HG03045 (cell line): ENCODE measurements at regions not wholly inside any gene's neighbourhood (a gene's known extent, or its start where the extent isn't known, plus 50 kb on each side); places are given as distances from the start of the nearest gene placed in this dataset.
"Not testable (repeated sequence)": the region's sequence is repeated elsewhere in the genome, so short reads cannot be mapped to it uniquely, and the experiment has no call there.

Experiments used
- ATAC-seq: cut with Tn5 transposase; IDR thresholded peaks from one replicate; pipeline ENCODE4 v1.9.1; 2021; ENCODE audit warnings: mild to moderate bottlenecking, moderate library complexity; ENCODE audit not compliant: unreplicated experiment

DNA sequence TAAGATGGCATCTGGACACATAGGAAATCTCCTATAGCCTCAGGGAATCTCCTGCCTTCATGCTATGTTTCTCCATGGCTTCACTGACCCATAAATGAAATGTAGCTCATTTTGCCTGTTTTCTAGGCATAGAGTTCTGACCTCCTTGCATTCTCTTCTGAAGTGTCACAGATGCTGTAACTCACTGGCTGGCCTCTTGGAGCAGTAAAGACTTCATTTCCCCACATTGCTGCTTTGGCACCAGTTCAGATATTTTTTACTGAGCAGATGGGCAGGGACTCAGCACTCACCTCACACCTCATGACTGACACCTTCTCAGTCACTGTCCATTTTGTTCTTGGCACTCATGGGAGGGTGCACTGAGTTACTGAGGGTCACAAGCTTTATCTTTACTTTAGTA is 286.7 kb upstream of the TGFBR2 start:
- no peak for ATAC-seq

DNA sequence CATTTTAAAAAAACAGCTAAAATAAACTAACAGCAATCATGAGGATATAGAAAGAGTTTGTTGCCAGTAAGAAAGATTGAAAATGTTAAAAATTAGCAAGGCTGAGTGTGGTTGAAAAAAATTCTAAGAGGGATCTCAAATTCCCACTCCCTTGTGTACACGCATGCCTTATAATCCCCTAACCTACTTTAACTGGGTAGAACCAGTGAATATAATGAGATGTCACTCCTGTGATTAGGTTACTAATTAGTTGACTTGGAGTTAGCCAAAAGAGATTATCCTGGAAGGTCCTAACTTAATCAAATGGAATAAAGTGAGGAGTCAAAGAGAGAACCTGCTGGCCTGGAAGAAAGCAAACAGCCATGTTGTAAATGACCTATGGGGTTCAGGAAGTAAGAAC is 286.0 kb upstream of the TGFBR2 start:
- ATAC-seq = no peak

DNA sequence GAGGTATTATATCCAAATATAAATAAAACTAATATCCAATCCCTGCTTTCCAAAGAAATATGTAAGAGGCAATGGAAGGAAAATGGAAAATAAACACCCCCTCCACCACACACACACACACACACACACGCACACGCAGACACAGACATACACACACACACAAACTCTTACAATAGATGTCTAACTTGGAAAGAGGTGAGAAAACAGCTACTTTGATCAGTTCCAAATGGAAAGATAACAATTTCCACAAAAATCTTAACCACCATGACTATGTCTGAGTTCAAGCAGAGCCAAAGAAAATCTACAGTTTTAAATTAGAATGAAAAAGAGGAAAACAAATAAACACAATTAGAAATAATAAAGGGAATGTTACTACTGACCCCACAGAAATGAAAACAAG is 285.3 kb upstream of the TGFBR2 start:
- ATAC-seq = no peak

DNA sequence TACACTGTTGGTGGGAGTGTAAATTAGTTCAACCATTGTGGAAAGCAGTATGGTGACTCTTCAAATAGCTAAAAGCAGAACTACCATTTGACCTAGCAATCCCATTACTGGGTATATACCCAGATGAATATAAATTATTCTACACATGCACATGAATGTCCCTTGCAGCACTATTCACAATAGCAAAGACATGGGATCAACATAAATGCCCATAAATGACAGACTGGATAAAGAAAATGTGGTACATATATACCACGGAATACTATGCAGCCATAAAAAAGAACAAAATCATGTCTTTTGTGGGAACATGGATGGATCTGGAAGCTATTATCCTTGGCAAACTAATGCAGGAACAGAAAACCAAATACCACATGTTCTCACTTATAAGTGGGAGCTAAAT is 282.8 kb upstream of the TGFBR2 start:
- not testable (repeated sequence) for ATAC-seq

DNA sequence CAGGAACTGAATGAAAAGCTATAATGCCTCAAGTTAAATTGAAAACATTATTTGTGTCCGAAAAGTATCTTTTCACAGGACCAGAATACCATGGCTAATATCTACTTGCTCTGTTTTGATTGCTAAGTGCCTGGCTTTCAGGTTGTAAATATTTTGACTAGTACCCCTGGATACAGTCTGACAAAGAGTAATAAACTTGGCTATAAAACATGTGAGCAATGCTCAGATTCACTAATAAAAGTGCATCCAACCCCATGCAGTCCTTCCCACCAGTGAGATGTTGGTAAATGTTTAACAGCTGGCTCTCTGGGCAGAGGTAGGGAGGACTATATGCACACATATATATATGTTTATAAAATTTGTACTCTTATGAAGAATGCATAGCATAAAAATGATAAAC is 281.8 kb upstream of the TGFBR2 start:
- ATAC-seq = no peak

DNA sequence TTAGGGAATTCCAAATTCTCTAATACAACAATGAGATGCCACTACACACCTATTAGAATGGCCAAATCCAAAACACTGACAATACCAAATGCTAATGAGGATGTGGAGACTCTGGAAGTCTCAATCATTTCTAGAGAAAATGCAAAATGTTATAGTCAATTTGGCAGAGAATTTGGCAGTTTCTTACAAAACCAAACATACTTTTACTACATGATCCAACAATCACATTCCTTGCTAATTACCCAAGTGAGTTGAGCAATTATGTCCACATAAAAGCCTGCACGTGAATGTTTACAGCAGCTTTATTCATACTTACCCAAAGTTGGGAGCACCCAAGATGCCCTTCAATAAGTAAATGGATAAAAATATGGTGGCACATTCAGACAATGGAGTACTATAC is 278.4 kb upstream of the TGFBR2 start:
- ATAC-seq = not testable (repeated sequence)

DNA sequence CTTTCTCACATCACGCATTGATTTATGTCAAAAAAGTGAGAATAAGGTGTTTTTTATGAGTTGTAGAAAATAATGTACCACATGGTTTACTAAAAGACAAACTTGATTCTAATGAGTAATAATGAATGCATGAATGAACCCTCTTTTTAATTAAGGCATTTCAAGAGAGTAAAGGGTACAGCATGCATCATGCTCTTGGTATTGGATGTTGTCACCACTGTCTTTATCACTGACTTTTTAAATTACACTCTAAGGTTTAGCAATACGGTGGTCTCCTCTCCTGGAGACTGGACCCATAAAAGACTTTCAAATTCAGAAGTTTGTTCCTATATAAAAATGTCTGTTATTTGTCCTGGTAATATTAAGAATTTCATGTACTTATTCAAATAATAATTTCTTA is 277.5 kb upstream of the TGFBR2 start:
- not testable (repeated sequence) for ATAC-seq

DNA sequence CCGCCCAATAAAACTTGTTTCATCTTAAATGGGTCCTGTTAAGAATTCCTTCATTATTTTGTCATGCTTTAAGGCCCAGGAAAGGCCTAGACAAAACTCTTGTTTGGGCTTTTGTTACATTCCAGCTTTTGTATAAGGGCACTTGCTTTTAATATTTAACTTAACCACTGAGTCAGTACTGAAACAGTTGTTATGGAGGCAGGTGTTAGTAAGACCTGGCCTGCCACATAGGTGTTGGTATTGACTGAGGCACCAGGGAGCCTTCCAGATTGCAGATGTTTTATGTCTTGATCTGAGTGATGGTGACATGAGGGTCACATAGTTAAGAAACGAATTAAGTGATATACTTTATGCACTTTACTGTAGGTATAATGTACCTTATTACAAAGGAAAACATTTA is 274.9 kb upstream of the TGFBR2 start:
- no peak for ATAC-seq

DNA sequence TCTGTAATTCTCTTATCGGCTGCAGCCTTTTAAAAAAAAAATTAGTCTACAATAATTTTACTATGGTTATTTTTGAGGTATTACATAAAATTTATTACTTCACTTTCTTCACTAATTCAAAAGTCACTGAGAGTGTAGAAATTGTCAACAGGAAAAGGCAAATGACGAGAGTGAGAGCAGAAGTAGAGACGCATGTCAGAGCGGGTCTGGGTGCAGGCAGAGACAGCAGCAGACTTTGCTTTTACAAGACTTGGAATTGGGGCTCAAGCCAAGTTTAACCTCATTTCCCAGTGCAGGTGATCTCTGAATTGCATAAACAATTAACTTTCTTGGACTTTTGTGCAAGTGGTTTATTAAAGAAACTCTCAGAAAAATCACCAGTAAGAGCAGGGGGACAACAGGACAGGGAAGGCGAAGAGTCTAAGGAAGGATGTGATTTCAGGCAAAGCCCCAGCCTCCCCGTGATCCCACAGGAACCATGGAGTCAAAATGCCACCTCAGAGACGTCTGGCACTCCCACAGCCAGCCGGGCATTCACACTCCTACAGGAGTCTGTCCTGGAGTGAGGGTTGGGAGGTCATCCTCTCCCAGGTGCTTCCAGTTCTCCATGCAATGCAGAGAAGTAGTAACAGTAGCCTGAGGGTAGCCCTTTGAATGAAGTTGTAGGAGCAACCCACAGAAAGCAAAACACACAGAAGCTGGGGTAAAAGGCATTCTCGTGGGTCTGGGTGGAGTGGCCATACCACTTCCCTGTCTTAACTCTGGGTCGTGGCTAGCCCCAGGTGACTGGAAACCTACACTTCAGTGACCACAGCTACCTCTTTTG is 274.0 kb upstream of the TGFBR2 start:
- no peak for ATAC-seq

DNA sequence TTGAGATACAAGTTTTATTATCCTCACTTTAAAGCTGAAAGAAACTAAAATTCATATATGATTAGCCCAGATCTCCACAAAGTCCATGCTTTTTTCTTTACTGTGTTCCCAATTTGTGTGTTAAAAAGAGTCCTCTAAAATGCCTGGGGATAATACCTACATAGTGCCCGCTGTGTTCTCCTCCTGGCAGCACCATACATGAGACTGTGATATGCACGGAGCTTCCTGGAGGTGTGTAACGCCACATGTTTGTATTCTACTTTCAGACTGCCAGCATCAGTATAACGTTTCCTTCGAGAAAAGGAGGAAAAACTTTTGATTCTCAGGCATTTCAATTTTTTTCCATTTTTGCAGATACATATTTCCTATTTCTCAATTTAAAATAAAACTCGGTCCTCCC is 273.3 kb upstream of the TGFBR2 start:
- no peak for ATAC-seq

DNA sequence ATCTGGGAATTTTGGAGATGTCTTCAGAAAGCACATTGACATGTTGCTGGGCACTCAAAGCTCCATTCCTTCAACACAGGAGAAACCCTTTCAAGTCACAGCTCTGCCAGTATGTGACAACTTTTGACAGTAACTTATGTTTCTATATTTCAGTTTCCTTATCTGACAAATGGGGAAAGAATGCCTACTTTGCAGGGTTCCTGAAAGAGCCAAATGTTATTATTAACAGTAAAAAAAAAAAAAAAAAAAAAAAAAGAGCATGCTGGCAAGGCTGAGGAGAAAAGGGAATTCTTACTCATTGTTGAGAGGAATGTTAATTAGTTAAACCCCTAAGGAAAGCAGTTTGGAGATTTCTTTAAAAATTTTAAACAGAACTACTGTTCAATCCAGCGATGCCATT is 272.5 kb upstream of the TGFBR2 start:
- ATAC-seq = no peak

DNA sequence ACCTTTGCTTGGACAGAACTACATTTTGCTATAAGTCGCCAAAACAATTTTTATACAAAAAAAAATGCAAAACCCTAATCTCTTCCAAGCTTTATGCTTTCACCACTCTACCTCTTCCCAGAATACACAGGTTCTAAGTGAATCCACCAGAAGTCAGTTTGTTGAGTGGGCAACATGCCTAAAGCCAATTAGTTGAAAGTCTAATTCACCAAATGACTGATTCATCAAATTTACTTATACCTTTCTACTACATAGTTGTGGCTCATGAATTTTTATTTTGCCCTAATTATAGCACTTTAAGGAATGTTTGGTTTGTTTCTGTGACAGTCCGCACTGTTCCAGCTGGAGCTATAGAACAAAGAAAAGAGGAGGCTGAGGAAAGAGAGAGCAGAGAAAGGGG is 265.9 kb upstream of the TGFBR2 start:
- no peak for ATAC-seq

DNA sequence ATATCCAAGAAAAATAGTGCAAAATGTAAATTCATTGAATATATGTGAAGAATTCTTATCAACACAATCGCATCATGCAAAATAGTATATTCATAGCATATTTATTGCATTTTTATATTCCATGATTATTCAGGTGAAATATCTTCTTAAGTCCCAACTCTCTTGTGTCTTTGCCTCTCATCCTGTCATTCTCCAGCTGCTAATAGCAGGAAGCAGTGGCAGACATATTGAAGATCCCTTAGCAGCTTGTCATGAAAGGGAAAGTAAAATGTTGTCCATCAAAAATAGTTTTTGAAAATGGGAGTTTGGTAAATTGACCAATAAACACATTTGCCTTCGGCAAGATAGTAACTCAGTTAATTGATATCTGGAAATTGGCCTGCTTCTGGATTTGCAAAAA is 265.3 kb upstream of the TGFBR2 start:
- no peak for ATAC-seq

DNA sequence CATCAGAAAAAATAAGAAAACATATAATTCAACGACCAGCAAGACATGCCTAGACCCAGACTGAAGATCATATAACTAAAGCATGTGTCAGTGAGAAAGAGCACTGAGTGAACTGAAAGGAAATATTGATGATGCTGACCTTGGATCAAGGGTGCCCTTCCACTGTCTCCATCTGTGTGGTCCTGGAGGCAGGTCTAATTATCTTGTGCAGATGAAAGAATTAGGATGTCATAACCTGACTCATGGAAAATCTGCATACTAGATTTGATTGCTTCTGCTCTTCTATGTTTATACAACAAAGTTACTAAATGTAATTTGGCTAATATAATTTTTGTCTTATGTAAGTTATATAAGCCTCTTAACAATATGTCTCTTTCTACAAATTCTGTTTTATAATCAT is 264.6 kb upstream of the TGFBR2 start:
- no peak for ATAC-seq

DNA sequence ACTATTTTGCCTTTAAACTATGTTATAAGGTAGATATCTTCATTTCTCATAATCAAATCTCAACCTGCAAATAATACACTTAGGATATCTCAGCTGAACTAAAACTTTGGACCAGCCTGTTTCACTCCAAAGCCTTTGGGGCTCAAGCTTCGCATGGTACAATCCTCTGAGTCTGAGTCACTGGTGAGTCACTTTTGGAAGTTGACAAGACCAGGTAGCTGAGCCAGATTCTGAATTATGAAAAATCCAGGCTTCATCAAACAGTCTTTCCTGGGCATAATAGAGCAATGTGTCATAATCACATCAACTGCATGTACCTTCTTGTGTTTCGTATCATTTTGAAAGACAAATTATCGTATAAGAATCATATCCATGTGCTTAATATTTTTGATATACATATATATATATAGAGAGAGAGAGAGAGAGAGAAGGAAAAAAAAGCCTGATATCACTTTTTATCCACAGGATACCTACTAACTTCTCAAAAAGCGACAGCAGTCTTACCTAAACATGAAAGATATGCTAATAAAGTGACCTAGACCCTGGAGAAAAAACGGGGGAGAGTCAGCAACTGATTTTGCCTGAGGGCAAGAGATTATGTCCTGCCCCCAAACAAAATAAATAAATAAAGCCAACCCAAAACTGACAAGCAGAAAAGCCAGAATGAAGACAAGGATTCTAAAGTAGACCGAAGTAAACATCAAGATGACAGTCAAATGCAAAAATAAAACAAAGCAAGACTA is 263.9 kb upstream of the TGFBR2 start:
- no peak for ATAC-seq

DNA sequence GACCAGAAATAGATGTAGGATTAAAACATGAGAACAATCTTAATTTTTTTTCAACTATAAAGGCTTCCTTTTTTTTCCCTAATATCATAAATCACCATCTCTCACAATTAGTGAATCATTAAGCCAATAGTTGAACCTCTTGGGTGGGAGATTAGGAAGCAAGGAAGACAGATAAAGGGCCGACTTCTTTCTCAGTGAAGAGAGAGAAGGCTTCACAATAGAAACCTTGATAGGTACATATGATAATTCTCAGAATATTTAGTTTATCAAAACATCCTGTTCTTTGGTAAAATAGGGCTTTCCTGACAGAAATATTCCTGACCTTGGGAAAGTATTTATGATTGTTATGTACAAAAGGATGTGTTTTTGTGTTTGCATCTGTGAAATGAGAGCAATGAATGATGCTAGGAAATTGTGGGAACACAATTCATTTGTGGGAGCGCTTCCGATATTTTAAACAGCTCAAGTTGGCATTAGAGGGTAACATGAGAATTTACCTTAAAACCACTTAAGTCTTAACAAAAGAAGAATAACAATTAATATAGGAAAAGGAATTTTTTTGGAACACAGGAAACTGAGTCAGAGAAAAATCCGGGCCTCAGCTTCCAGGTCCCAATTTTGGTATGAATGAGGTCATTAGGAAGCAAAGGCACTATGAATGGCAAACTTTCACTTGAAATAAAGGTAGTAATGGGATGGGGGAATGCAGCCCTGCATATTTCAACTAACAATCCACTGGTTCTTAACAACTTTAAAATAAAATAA is 263.2 kb upstream of the TGFBR2 start:
- ATAC-seq = no peak

DNA sequence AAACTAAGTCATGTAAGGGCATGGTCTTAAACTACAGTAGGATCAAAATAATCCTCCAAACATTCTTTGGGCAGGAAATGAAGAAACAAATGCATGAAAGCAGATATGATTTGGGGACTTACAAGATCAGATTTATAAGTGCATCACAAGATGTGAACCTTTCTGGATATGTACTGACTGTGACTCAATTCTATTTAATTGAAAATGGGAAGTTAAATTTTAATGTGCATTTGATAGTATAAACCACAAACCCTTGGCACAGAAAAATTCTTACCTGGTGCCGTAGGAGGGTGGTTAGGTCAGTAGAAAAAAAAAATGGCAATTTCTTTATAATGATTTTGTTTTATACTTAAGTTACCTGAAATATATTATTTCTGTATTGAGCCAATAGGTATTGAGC is 262.5 kb upstream of the TGFBR2 start:
- ATAC-seq = no peak

DNA sequence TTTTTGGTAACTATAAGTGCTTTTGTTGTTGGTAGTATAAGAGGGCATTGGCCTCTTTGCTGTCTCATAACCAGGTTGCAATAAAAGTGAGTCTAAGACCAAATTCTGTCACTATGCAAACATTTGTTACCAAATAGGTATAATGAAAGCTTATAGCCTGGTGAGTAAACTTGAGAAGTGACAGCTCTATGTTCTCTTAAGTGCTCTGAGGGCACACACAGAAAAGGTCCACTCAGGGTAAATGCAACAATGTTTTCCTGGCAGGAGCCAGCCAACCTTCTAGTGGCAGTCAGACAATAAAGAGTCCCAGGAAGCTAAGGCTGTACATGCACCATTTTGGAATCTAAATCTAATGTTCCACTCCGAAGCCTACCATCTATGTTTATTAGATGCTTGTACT is 262.1 kb upstream of the TGFBR2 start:
- no peak for ATAC-seq

DNA sequence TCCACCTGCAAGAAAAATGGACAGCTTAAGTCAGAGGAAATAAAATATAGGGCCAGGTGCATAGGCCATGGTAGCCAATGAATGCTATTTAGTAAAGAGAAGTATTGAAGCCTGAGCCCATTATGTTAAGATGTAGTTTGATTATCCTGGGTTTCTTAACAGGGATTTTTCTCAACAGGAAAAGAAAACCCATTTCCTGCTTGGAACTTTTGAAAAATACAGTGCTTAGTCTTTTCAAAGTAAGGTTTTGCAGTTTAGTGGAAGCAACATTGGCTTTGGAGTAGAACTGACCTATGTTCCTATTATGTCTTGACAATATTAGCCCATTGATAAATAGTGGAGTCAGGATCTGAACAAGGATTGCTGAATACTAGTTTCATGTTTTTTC is 259.5 kb upstream of the TGFBR2 start:
- no peak for ATAC-seq

DNA sequence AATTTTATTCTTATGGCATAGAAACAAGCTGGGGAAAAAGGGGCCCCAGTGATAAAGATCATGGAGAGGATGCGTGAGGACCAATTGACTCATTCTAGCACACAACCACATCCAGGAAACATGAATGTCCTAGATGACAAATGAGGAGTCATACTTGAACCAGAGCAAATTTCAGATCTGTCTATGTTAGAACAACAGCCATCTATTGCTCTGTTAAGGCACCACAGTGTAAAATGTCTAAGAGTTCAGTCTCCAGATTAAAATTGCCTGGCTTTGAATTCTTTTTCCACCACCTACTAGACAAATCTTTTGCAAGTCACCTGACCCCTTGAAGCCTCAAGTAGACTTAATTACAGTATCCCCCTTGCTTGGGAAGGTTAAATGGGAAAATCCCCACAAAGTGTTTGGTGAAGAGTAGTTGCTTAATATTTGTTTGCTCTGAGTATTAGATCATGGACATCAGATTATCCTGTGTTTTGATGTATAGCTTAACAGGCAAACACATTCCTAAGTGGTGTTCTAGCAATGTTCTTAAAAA is 258.7 kb upstream of the TGFBR2 start:
- no peak for ATAC-seq

DNA sequence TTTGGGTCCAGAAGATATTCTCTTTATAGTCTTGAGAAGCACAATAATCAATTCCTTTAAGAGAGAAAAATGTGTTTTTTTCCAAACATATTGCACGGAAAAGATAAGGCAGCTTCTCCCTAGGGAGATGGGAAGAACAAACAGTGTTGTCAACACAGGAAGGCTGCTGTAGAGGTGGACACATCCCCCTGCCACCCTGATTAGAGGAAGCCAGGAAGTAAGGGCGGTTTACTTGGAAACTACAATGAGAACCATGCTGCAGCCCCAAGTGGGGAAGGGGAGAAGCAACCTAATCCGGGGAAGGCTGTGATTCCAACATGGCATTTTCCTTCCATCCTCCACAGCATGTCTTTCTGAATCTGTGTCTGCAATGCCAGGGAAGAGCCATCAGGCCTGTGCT is 256.9 kb upstream of the TGFBR2 start:
- ATAC-seq = no peak

DNA sequence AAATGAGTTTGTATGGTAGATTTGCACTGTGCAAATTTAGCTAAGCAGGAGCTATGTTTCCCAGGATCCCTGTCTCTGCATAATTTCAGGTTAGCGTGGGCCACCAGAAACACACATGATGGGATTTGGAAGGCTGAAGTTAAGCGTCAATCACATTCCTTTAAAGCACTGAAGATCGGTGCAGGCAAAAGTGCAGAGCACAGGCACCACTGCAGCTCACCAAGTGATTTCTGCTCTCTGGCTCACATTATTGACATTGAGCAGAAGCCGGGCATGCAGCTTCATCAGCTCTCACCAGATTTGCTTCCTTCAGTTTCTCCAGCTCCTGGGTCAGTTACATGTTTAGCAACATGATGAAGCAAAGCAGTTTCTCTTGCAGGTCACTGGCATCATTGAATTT is 256.4 kb upstream of the TGFBR2 start:
- ATAC-seq = no peak
